GM21447 (cell line): ENCODE measurements at regions not wholly inside any gene's neighbourhood (a gene's known extent, or its start where the extent isn't known, plus 50 kb on each side); places are given as distances from the start of the nearest gene placed in this dataset.

Experiments
- ATAC-seq: cut with Tn5 transposase; IDR thresholded peaks from one replicate; pipeline ENCODE4 v1.9.1; 2021; ENCODE audit not compliant: unreplicated experiment

DNA sequence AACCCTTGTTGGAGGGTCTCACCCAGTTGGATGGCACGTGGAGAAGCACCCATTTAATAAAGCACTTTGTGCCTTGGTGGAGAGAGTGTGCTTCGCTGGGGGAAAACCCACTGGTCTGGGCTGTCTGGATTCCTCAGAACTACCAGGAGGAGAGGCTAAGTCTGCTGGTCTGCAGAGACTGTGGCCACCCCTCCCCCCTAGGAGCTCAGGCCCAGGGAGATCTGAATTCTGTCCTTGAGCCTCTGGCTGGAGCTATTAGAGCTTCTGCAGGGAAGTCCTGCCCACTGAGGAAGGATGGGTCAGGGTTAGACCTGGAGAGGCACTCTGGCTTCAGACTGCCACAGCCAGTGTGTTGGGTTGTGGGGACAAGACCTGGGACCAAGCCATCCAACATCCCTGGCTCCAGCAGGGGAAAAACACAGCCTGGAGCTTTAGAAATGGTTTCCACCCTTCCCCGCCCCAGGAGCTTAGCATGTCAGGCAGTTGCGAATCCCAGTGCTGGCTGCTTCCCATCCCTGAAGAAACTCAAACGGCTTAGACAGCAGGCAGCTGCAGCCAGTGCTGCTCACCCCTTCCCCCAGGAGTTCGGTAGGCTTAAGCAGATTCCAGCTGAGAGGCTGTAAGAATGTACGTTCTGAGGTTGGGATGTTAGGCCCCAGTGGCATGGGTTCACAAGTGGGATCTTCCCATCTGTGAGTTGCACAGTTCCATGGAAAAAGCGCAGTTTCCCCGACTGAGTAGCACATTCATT, 288.3 kb downstream of the TGFB2 start:
- ATAC-seq: no peak

- ATAC-seq: no peak
Observed at GRCh38 chr1:218634212-218634611, 289.1 kb downstream of the TGFB2 start.

DNA sequence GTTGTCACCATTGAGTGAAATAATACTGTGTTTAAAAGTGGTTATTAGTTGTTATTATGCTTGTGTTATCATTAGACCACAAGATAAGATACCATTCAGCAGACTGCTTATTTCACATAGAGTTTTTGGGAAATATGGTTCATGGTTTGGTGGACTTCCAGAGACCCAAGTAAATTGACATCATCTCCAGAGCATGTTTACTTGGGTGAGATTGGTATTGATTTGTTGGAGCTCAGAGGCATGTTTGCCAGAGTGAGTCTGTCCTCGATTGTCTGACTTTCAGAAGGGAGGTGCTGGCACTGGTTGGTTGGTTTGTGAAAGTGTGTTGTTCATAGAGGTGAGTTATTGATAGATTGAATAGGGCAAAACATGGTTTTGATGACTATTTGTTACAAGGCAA, 291.4 kb downstream of the TGFB2 start:
- ATAC-seq: no peak

GRCh38 chr1:218640173-218640572, 295.0 kb downstream of the TGFB2 start:
- ATAC-seq: no peak

DNA sequence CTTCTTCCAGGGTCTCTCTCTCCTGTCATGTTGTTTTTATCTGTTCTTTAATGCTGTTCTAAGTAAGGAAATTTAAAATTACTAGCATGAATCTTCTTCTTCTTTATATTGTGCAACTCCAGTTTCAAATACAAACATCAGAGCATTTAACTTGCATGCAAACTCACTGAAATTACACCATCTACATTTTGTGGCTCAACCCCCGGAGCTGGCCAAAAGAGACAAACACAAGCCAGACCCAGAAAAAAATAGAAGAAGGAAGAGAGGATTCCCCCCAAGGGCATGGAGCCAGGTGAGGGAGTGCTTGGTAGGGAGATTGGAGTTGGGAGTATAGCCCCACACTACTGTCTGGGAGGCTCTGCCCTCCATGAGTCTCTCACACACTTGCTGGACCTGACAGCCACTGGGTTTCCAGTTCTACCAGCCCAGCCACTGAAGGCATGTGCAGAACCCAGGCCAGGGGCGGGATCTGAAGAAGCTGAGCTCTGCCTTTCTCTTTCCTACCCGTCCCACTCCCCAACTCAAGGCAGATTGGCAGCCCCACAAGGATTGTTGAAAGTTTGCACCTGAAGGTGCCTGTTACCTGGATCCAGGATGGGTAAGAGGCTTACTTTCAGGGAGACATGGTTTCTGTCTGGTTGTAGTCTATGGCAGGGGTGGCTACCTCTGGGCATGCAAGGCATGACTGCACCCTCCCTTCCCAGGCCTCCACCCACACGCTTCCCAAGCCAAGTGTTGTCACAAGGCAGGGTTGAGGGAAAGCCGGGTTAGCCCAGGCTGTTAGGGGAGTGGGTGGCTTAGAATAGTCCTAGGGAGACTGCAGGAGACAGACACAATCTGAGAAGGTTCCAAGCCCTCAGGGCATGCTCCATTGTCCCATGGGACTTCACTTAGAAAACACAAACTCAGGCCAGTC, 297.2 kb downstream of the TGFB2 start:
- ATAC-seq: no peak

DNA sequence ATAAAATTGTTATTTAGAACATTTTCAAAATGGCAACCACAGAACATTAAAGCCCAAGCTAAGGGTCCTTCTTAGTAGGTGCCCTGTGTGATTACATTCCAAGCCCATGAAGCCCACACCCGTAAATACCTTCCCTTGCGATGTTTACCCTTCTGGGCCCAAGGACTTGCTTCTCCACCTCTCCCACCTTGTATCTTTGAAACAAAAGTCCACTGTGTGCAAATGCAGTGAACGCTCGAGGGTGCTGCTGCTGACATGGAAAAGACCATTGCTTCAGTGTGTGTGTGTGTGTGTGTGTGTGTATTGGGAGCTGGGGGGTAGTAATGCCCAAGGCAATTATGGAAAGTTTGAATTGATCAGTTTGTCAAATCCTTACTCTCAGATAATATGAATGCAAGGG, 298.1 kb downstream of the TGFB2 start:
- ATAC-seq: no peak

DNA sequence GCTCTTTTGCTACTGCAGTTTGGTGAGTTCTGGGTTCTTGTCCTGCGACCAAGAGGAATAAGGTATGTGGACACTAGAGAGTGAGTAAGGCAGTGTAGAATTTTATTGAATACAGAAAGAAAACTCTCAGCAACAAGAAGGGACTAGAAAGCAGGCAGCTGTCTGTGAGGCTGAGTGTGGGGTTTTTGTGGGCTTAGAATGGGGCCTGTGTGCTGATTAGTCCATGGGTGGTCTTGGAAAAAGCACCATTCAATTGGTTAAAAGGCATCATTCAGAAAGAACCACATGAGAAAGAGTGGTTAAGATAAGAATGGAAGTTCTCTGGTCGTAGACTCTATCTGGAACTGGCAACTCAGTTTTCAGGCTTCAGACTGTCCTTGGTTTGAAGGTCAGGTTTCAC, 298.8 kb downstream of the TGFB2 start:
- ATAC-seq: no peak

DNA sequence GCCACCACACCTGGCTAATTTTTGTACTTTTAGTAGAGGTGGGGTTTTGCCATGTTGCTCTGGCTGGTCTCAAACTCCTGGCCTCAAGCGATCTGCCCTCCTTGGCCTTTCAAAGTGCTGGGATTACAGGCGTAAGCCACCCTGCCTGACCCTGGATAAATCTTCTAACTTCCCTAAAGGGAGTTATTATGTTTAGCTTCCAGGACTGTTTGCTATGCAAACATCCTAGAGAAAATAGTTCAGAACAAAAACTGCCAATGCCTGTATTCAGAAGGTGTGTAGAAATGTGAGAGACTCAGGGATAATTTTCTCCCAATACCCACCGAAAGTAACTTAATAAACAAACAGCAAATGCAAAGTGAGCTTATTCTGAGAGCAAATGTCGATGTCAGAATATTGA, 301.2 kb downstream of the TGFB2 start:
- no peak for ATAC-seq

DNA sequence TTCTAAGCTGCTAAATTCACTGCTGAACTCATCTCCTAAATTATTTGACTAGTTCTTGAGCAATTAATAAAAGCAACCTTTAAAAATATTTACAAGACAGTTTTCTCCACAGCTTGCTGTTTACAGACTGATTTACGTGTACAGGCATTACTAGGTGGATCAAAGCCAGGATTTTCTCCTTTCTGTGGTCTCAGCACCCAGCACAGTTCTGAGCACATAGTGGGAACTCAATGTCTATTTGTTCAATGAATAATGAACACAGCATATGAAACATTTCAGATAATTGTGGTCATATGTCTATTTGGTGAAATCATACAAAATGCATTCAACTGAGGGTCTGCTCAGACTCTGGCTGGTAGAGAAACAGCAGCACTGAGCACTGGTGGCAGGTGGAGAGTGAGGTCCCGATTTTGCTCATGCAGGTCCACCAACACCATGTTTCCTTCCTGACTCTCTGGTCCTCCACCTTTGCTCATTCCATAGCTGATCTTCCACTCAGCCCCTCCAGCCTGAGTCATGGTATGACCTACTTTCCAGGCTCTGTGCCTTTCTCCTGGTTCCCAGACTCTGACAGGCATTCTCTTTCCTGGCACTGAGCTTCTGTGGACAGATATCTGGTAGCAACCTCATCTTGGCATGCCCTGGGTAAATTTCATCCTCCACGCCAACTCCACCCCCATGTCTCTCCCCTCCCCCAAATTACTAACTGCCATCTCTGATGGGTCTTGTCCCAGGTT, 311.3 kb downstream of the TGFB2 start:
- no peak for ATAC-seq

DNA sequence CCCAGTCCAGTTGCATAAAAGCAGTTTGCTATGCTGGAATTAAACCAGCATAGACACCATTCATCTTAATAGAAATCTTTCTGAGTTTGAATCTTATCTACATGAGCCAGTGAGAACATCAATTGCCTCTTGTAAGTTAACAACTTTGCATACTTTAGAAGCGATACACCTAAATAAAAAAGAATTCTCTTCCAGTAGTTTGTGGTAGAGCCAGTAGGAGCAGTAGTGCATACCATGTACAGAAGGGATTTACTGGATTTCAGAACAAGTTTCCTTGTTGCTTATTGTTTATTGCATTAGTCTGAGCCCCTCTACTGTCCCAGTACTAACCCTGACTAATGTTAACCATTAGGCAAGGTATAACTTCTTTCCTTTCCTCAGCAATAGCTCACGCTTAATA, 313.1 kb downstream of the TGFB2 start:
- ATAC-seq: no peak

- no peak for ATAC-seq
Observed at GRCh38 chr1:218658899-218659298, 313.8 kb downstream of the TGFB2 start.

- no peak for ATAC-seq
Observed at GRCh38 chr1:218659911-218660677, 315.0 kb downstream of the TGFB2 start.

DNA sequence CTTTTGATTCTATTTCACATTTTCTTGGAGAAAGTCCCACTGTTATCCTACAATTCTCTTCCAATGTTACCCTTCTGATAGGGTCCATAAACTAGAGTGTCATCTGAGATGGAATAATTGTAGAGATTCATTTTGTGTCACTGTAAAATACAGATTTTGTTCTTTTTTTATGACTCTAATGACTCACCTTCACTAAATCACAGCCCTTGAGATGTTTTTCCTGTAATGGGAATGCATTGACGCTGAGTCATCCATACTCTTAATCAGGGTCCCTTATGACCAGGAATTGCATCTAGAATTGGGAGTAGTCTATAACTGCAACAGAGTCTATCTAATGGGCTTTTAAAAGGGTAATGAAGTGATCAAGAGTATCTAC, 315.5 kb downstream of the TGFB2 start:
- ATAC-seq: no peak

GRCh38 chr1:218661411-218661810, 316.3 kb downstream of the TGFB2 start:
- ATAC-seq: no peak

- no peak for ATAC-seq
Observed at GRCh38 chr1:218664385-218665170, 319.4 kb downstream of the TGFB2 start.

DNA sequence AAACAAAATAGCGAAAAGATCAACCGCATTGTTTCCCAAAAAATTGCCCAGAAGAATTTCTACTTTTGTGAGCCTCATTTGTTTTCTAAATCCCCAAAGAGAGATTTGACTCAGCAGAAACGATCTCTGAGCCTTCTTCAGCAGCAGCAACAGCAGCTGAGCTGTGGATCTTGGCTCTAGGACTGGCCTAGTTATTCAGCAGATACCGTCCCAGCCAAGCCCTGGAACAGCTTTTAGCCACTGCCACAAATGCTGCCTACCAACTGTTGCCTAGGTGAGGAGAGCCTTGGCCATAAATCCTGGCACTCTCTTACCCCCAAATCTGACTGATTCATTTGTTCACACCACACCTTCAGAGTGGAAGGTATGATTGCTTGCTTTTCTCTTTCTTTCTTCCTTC, 320.1 kb downstream of the TGFB2 start:
- ATAC-seq: no peak

DNA sequence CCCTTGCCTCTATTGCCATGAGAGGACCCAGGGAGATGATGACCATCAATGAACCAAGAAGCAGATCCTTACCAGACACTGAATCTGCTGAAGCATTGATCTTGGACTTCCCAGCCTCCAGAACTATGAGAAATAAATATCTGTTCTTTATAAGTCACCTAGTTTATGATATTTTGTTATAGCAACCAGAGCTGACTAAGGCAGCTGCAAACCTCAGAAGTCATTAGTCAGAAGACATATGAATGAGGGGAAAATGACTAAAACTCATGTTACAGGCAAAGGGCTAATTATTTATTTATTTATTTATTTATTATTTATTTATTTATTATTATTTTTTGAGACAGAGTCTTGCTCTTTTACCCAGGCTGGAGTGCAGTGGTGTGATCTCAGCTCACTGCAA, 321.1 kb downstream of the TGFB2 start:
- no peak for ATAC-seq

- no peak for ATAC-seq
Observed at GRCh38 chr1:218667781-218668516, 322.8 kb downstream of the TGFB2 start.

DNA sequence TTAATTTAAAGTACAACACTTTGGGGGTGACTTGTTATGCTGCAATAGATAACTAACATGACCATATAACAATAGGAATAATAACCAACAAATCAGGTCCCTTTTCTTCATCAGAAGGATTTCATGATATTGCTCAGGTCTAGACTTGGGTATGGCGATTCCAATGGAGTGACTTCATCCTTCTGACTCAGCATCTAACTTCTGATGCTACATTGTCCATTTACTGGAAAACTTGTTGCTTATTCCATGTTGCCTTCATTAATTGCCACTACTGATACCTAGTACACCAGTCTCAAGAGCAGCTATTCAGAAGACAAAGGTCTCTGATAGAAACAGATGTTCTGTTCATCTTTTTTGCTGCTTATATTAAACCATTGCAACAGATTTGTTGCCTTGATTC, 324.3 kb downstream of the TGFB2 start:
- ATAC-seq: no peak
